ENCODE measurements at regions not wholly inside any gene's neighbourhood (a gene's known extent, or its start where the extent isn't known, plus 50 kb on each side); places are given as distances from the start of the nearest gene placed in this dataset.
A peak's percentile ranks its signal among the peaks of the same experiment; 100 is the strongest.

DNA sequence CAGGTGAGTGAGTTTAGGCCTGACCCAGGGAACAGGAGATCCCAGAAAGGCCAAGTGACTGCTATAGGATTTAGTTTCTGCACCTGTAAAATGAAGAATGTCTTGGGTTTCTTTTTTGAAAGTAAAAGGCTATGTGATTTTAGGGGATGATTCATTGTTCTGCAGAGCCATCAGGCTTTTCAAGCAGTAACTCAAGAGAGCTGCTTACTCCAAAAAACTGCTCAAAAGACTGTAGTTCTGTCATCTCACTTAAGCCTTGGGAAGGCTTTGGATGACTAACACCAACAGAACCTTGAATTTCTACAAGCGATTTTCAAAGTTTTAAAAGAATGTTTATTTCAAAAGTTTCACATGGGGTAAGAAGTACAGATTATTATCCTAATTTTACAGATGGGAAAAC lies 165.1 kb downstream of the HAUS1 start:
- no peak for FAIRE-seq

DNA sequence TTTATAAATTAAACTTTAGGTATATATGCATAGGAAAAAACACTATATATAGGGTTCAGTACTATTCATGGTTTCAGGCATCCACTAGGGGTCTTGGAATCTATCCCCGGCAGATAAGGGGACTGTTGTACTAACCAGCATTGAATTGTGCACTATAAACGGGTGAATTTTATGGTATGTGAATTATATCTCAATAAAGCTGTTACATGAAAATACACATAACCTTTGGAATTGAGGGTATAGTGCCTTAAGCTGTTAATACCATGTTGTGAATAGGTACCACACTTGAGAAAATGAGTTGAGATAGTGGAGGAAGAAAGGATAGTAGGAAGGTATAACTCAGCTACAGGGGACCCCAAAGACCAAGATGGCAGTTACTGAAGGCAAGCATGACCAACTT lies 167.3 kb downstream of the HAUS1 start:
- no peak for FAIRE-seq

DNA sequence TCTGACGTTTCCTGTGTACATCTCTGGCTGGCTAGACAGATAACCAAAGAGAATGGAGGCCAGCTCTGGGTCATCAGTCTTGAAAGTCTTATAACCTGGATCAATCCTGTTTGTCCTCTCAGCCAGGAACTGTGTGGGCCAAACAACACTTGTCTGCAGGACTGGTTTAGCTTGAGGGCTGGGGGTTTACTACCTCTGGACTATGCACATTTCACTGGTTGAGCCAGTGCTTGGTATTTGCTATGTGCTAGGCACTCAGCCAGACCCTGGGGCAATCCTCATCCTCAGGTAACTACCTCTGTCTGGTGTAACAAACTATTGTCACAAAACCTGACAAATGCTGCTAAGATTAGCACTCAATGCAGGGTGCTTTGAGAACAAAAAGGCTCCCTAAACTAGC lies 169.7 kb downstream of the HAUS1 start:
- no peak for FAIRE-seq

DNA sequence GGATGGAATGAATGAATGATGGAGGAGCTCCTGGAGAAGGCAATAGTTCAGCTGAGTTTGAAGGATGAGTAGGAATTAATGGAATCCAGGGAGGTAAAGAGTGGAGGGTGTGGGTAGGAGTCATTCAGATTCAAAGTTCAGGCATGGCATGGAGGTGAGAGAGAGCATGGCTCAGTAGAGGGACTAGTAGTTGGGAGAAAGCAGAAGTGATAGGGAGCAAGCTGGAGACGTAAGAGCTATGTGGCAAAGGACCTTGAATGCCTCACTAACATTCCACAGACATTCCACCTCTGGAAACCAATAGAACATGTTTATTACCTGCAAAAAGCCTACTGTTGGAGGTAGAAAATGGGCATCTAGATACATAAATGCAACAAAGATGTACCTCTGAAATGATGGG lies 170.1 kb downstream of the HAUS1 start:
- no peak for FAIRE-seq

- no peak for FAIRE-seq
Measured at GRCh38 chr18:46275370-46275769, 171.2 kb downstream of the HAUS1 start.

GRCh38 chr18:46276748-46277147 lies 172.6 kb downstream of the HAUS1 start:
- FAIRE-seq, result no peak

DNA sequence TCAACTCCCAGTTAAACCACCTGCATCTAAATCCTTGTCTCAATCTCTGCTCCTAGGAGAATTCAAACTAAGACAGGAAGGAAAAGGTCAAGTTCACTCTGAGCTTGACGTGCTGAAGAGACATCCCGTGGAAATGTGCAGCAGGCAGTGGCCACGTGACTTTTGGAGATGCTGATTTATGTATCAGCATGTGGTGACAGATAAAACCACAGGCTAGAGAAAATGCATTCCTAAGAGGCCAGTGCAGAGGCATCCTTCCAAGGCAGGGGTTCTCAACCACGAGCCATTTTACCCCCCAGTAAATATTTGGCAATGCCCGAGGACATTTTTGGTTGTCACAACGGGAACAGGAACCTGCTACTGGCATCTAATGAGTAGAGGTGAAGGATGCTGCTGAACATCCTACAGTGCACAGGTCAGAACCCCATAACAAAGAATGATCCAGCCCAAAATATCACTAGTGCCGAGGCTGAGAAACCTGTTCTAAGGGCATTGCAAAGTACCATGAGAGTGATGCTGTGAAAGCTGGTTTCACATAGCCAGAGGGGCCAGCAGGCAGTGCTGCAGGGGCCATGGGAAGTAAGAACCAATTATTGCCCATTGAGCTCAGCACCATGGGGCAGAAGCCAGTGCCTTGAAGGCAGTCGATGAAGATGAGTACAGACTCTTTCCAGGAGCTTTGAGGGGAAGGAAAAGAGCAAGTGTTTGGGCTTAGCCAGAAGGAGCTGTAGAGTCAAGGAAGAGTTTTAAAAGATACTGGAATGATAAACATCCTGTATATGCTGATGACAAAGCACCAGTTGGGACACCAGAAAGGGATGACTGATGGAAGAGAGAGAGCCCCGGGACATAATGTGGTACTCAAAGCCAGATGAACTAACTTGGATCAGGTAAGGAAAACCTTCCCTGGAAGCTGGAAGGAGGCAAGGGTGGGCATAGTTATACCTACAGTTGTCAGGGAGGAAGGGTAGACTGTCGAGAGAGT lies 174.6 kb downstream of the HAUS1 start:
- FAIRE-seq, result no peak

- FAIRE-seq, result no peak
Measured at GRCh38 chr18:46279673-46280072, 175.5 kb downstream of the HAUS1 start.

- FAIRE-seq, result peak; percentile 75
Measured at GRCh38 chr18:46281185-46282176, 177.3 kb downstream of the HAUS1 start.

DNA sequence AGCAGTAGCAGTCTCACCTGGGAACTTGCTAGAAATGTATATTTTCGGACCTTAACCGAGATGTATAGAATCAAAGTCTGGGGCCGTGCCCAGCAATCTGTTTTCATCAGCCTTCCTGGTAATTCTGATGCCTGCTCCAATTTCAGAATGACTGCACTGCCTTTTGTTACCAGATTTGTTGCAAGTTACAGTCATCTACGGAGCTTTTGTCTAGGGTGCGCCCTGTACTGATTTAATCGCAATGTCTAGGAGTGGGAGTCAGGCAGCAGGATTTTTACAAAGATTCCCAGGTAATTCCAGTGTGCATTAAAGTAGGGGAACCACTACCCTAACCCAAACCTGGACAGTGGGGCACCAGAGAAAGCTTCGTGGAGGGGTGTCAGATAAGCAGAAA lies 178.0 kb downstream of the HAUS1 start:
- no peak for FAIRE-seq

GRCh38 chr18:46282646-46283045 lies 178.5 kb downstream of the HAUS1 start:
- FAIRE-seq, result no peak

DNA sequence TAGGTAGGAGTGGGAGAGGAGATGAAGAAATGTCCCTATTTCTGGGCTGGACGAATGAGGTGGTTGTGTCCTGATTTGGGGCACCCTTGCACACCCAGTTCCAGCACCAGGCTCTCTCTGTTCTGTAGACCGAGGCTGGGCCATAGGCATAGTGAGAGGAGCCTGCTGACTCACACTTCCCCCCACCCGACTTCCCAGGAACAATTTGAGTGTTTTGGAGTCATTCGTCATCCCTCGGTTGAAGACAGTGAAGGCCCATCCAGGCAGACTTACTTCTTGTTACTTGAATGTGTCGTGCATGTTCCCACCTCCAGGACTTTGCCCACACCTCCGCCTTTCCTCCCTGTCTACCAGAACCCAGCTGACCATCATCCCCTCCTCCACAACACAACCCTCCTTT lies 179.1 kb downstream of the HAUS1 start:
- no peak for FAIRE-seq

DNA sequence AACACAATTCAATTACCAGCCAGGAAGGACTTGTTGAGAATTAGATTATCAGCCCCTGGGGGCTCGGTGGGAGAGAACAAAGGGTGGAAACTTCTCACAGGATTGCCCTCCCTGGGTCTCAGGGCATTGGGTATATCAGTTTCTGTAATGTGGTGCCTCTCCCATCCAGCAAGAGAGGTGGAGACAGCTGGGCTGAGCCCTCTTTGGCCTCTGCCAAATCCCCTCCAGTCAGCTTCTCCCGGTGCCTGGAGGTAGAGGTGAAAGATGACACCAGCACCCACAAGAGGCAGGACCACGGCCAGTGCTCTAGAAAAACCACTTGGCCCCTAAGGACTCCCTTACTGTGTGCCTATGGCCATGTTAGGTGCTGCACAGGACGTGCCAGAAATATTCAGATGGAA lies 179.7 kb downstream of the HAUS1 start:
- no peak for FAIRE-seq

DNA sequence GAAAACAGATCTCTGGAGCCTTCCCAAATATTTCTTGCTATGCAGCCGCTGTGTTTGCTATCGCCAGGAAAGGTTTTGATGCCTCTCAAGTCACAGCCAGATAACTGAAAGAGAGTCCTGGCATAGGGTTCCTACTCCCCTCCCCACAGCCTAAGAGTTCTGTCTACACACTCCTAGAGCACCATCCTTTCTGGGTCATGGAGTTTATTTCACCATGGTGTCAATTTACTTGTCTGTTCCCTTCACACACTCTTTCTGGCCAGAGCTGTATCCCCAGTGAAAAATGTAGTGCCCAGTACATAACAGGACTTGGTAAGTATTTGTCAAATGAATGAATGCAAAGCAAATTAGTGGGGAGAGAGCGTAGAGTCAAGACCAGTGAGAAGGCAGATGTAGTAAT lies 185.3 kb downstream of the HAUS1 start:
- FAIRE-seq, result no peak

- FAIRE-seq, result no peak
Measured at GRCh38 chr18:46289931-46290330, 185.7 kb downstream of the HAUS1 start.

GRCh38 chr18:46290440-46291020 lies 186.3 kb downstream of the HAUS1 start:
- no peak for FAIRE-seq

DNA sequence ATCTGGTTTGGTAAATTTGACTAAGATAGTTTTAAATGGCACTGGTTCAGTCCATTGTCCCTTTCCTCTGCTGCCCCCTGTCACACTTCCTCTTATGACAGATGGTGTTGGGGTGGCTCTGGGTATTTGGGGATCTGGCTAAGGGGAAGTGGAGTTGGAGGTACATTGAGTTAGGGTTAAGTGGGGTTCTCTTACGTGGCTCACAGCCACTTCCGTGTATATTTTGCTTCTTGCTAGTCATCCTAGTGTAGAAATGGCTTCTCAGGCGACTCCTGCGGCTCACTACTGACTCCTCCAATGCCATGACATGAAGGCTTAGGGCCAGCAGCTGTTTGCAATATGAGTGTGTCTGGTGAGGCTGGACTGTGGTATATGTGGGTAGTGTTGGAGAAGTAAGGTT lies 187.0 kb downstream of the HAUS1 start:
- no peak for FAIRE-seq

GRCh38 chr18:46293742-46294181 lies 189.6 kb downstream of the HAUS1 start:
- no peak for FAIRE-seq

- FAIRE-seq, result no peak
Measured at GRCh38 chr18:46294318-46294717, 190.1 kb downstream of the HAUS1 start.

DNA sequence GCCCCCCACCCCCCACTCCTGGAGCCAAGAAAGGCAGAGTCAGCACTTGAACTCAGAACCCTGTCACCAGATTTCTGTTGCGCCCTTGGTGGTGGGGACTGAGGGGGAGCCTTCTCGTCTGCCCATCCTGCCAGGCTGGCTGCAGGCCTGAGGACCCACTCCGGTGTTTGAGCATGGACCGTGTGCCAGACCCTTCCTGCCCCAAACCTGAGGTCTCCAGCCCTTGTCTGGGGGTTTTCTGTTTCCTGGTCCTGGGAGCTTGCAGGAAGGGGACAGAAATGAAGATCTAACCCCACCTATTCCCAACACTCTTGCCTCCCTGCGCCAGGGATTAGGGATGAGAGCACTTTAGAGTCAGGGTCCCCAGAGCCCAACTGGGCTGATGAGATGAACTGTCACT lies 190.6 kb downstream of the HAUS1 start:
- FAIRE-seq, result no peak

DNA sequence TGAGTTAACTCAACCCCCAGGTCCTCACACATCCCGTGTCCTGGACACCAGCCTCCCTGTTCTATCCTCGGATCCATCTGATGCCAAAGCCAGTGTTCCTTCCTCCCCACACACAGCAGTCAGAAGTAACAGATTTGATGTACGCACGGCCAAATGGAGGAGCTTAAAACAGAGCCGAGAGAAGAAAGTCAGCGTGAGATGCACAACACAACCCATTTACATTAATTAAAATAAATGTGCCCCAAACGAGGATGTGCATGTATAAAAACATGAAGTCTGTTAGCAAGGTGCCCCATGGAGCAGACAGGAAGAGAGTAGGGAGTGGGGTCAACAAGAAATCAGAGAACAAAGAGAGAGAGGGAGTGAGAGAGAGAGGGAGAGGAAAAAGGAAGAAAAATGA lies 191.2 kb downstream of the HAUS1 start:
- FAIRE-seq, result no peak

DNA sequence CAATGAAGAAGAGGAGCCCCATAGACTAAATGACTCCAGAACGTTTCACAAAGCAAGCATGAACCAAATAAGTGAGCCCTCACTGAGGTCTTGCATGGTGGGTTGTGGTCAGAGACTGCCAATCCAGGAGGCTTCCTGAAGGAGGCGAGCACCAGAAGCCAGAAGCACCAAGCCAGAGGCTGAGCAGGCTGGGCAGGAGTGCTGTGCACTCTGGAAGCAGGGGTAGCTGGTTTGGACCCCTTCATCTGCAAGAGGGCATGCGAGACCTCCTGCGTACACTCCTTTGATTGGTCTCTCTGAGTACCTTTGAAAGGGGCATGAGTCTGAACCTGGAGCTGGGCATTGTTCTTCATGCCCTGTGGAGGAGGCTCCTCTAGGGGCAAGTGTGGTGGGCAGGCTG lies 192.5 kb downstream of the HAUS1 start:
- no peak for FAIRE-seq

DNA sequence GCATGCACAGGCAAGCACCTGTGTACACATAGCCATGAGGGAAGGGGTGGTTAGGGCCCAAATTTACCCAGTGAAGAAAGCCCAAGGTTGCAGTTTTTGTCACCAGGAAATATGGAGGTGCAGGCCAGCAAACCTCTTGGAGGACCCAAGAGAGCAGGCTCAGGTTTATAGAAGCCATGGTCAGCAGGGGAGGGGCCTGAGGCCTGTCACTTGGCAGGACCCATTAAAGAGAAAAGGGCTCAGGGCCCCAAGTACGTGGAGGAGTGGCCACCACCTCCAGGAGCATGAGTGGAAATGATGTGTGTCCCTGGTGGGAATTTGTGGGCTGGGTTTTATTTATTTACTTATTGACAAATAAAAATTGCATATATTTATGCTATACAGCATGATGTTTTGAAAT lies 192.9 kb downstream of the HAUS1 start:
- FAIRE-seq, result no peak

All from islet of Langerhans (tissue), 1 donor.